IMR-90 (cell line): ENCODE measurements at regions not wholly inside any gene's neighbourhood (a gene's known extent, or its start where the extent isn't known, plus 50 kb on each side); places are given as distances from the start of the nearest gene placed in this dataset.

Experiments used
- TF ChIP-seq, protein P1 (sequence below): fragments of 150-350 bp; IDR thresholded peaks from 2 replicates; pipeline ENCODE4 v1.6.1; 2017; ENCODE audit warnings: mild to moderate bottlenecking, antibody characterized with exemption, low read length, low read depth
- TF ChIP-seq, protein P2 (sequence below): conservative IDR thresholded peaks from 2 replicates; pipeline ENCODE4 v1.5.1; 2012; ENCODE audit warnings: mild to moderate bottlenecking, low read depth, low read length, improper control_type of control experiment

DNA sequence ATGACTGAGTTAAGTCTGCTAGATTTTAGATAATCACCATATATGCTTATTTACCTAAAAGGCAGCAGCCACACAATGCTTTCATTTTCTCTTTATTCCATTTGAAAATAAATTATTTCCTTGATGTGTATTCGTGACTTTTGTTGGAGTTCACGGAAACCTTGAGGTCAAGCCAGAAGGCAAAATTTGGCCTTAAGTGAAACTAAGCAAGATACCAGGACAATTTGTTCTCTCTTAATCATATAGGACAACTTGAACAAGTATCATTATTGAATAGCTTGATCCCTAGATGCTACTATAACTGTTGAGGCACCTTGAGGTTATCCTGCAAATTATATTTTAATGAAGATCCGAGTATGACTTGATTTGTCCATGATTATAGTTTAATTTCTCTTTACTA, 429.2 kb upstream of the DACH1 start:
- TF ChIP-seq, protein P1, sequence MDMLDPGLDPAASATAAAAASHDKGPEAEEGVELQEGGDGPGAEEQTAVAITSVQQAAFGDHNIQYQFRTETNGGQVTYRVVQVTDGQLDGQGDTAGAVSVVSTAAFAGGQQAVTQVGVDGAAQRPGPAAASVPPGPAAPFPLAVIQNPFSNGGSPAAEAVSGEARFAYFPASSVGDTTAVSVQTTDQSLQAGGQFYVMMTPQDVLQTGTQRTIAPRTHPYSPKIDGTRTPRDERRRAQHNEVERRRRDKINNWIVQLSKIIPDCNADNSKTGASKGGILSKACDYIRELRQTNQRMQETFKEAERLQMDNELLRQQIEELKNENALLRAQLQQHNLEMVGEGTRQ: no peak
- TF ChIP-seq, protein P2, sequence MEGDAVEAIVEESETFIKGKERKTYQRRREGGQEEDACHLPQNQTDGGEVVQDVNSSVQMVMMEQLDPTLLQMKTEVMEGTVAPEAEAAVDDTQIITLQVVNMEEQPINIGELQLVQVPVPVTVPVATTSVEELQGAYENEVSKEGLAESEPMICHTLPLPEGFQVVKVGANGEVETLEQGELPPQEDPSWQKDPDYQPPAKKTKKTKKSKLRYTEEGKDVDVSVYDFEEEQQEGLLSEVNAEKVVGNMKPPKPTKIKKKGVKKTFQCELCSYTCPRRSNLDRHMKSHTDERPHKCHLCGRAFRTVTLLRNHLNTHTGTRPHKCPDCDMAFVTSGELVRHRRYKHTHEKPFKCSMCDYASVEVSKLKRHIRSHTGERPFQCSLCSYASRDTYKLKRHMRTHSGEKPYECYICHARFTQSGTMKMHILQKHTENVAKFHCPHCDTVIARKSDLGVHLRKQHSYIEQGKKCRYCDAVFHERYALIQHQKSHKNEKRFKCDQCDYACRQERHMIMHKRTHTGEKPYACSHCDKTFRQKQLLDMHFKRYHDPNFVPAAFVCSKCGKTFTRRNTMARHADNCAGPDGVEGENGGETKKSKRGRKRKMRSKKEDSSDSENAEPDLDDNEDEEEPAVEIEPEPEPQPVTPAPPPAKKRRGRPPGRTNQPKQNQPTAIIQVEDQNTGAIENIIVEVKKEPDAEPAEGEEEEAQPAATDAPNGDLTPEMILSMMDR: no peak
